HCT116 (cell line): ENCODE measurements at regions not wholly inside any gene's neighbourhood (a gene's known extent, or its start where the extent isn't known, plus 50 kb on each side); places are given as distances from the start of the nearest gene placed in this dataset.

Experiments
- ATAC-seq: fragments of 200-7000 bp; cut with Tn5 transposase; 2 replicates; pipeline ENCODE4 v1.9.1; 2020; ENCODE audit warnings: mild to moderate bottlenecking, moderate library complexity
- BruUV-seq: library from RNA; stranded (reverse); fragments of 400-500 nt; replicated peaks from 2 replicates; lab custom pipeline; 2021; lab: Mats Ljungman, UMichigan
- CTCF ChIA-PET: fragments of 300-600 bp; sonication (Branson Sonifier 250); formaldehyde crosslinking; loops from one replicate; lab custom pipeline; 2021; ENCODE audit warnings: antibody characterized with exemption; lab: Charles Lee
- POLR2A ChIA-PET: fragments of 300-600, 350-600 bp; sonication (Branson Sonifier 250); formaldehyde crosslinking; loops from one replicate; lab custom pipeline; 2021; ENCODE audit warnings: antibody characterized with exemption; lab: Charles Lee
- RAD21 ChIA-PET, 2 experiments: fragments of 300-600 bp; sonication (Branson Sonifier 250); formaldehyde crosslinking; loops; one replicate each; lab custom pipeline; 2023; ENCODE audit warnings: low total read pairs in 2 of 2; ENCODE audit not compliant: uncharacterized antibody in 2 of 2, unreplicated experiment in 2 of 2, low non-redundant PET in 1 of 2; lab: Charles Lee
- DNase-seq: peaks from one replicate; pipeline ENCODE4 v3.0.0-alpha.2; 2010; ENCODE audit warnings: low read depth, low spot score
- H2AFZ ChIP-seq: fragments of 200-600 bp; shearing (Covaris generic), sonication (generic); 2 replicates; pipeline ENCODE4 v1.6.1; 2017; ENCODE audit warnings: low read depth, mixed run types, mixed read lengths, antibody characterized with exemption, low read length; ENCODE audit not compliant: poor library complexity, severe bottlenecking
- H3K27ac ChIP-seq: 2 replicates; pipeline ENCODE4 v1.5.1; 2012; ENCODE audit warnings: low read depth, low read length
- H3K27me3 ChIP-seq: fragments of 200-600 bp; sonication (generic); 2 replicates; pipeline ENCODE4 v1.6.1; 2016; ENCODE audit warnings: mixed run types, low read length, mixed read lengths; ENCODE audit not compliant: insufficient read depth
- H3K36me3 ChIP-seq, 2 experiments: fragments of 200-500 bp in 1 of 2; fragments of 200-600 bp in 1 of 2; sonication (Bioruptor generic) in 1 of 2; sonication (generic) in 1 of 2; 2 replicates each; pipeline versions ENCODE4 v1.5.1 to v1.6.1; 2014 to 2016; ENCODE audit warnings: low read length in 2 of 2, inconsistent platforms in 1 of 2, mixed read lengths in 1 of 2, mixed run types in 1 of 2; ENCODE audit not compliant: insufficient read depth in 2 of 2, control insufficient read depth in 1 of 2
- H3K4me1 ChIP-seq, 2 experiments: fragments of 200-600 bp in 1 of 2; sonication (generic) in 1 of 2; 2 replicates each; pipeline versions ENCODE4 v1.5.1 to v1.6.1; 2012 to 2017; ENCODE audit warnings: low read length in 2 of 2, inconsistent platforms in 1 of 2, mild to moderate bottlenecking in 1 of 2, mixed read lengths in 1 of 2, mixed run types in 1 of 2, moderate library complexity in 1 of 2; ENCODE audit not compliant: insufficient read depth in 2 of 2, control insufficient read depth in 1 of 2
- H3K4me2 ChIP-seq: fragments of 200-600 bp; sonication (generic); 2 replicates; pipeline ENCODE4 v1.6.1; 2017; ENCODE audit warnings: mixed run types, low read length, mixed read lengths
- H3K4me3 ChIP-seq, 2 experiments: fragments of 200-600 bp in 1 of 2; sonication (generic) in 1 of 2; replicated peaks in 1 of 2; 2 replicates each; pipeline ENCODE4 v1.5.1; 2011 to 2016; ENCODE audit warnings: low read length in 2 of 2, control low read depth in 1 of 2, low read depth in 1 of 2, mild to moderate bottlenecking in 1 of 2, mixed read lengths in 1 of 2, mixed run types in 1 of 2
- H3K79me2 ChIP-seq: fragments of 200-600 bp; sonication (generic); 2 replicates; pipeline ENCODE4 v1.6.1; 2017; ENCODE audit warnings: mild to moderate bottlenecking, mixed run types, low read length, moderate library complexity, mixed read lengths; ENCODE audit not compliant: insufficient read depth
- H3K9ac ChIP-seq: fragments of 200-600 bp; sonication (generic); 2 replicates; pipeline ENCODE4 v1.6.1; 2016; ENCODE audit warnings: low read length, mixed read lengths
- H3K9me2 ChIP-seq: fragments of 200-600 bp; sonication (generic), shearing (Covaris generic); 2 replicates; pipeline ENCODE4 v1.6.1; 2017; ENCODE audit warnings: mixed run types, mild to moderate bottlenecking, moderate library complexity; ENCODE audit not compliant: insufficient read depth
- H3K9me3 ChIP-seq, 2 experiments: fragments of 200-500 bp in 1 of 2; fragments of 200-600 bp in 1 of 2; sonication (Bioruptor generic) in 1 of 2; sonication (generic) in 1 of 2; 2 replicates each; pipeline ENCODE4 v1.6.1; 2014 to 2017; ENCODE audit warnings: low read length in 2 of 2, mixed read lengths in 2 of 2, inconsistent platforms in 1 of 2, low read depth in 1 of 2, mild to moderate bottlenecking in 1 of 2, mixed run types in 1 of 2, moderate library complexity in 1 of 2; ENCODE audit not compliant: control insufficient read depth in 1 of 2, insufficient read depth in 1 of 2
- H4K20me1 ChIP-seq: fragments of 200-600 bp; sonication (generic), shearing (Covaris generic); 2 replicates; pipeline ENCODE4 v1.6.1; 2017; ENCODE audit warnings: mixed run types, mild to moderate bottlenecking, moderate library complexity; ENCODE audit not compliant: insufficient read depth
- FOSL1 ChIP-seq: IDR thresholded peaks from 2 replicates; pipeline ENCODE4 v1.6.1; 2012; ENCODE audit warnings: low read depth
- POLR2AphosphoS5 ChIP-seq: IDR thresholded peaks from 2 replicates; pipeline ENCODE4 v1.6.1; 2011; ENCODE audit warnings: mild to moderate bottlenecking, low read depth, low read length, moderate library complexity
- SIN3A ChIP-seq: IDR thresholded peaks from 2 replicates; pipeline ENCODE4 v1.6.1; 2012; ENCODE audit warnings: low read depth
- SP1 ChIP-seq: IDR thresholded peaks from 2 replicates; pipeline ENCODE4 v1.6.1; 2012; ENCODE audit warnings: low read depth
- ZFX ChIP-seq: fragments of 450-650 bp; IDR thresholded peaks from 2 replicates; pipeline ENCODE4 v1.6.1; 2017
- intact Hi-C: fragments of 100-400 bp; cut with micrococcal nuclease; formaldehyde crosslinking; loops from 2 replicates; pipeline ENCODE4 v1.10.0; 2022
- TF ChIP-seq, protein P1 (sequence below), 3 experiments: fragments of 200-600 bp in 1 of 3; sonication (generic) in 1 of 3; IDR thresholded peaks in 2 of 3; conservative IDR thresholded peaks in 1 of 3; 2 replicates each; pipeline ENCODE4 v1.5.1; 2012 to 2017; ENCODE audit warnings: low read depth in 2 of 3, low read length in 2 of 3, antibody characterized with exemption in 1 of 3, borderline replicate concordance in 1 of 3, control low read depth in 1 of 3, mild to moderate bottlenecking in 1 of 3, mixed read lengths in 1 of 3, mixed run types in 1 of 3, moderate library complexity in 1 of 3; ENCODE audit not compliant: insufficient read depth in 1 of 3

DNA sequence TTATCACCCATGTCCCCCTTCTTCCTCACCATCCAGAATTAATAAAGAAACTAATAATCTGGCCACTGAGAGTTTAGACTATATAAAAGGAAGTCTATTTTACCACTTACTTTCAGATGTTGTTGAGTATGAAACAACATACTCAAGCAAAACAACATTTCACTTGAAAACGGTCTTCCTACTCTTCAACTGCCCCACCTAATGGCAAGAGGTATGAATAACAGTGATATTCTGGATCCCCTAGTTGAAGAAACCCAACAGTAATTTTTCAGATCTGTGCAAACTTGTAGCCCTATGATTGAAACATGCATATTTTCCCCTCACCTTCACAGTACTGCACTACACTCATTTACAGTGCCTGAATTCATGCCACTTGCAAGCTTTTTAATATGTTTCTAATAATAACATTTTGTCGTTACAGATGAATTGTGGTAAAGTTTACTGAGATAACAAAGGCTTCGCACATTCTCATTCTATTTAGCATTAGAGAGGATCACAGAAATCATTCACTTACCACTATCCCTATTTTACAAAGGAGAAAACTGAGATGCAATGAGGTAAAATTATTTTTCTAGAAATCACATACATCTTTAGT is 267.9 kb upstream of the PDE4D start (continued):
- TF ChIP-seq, protein P1, sequence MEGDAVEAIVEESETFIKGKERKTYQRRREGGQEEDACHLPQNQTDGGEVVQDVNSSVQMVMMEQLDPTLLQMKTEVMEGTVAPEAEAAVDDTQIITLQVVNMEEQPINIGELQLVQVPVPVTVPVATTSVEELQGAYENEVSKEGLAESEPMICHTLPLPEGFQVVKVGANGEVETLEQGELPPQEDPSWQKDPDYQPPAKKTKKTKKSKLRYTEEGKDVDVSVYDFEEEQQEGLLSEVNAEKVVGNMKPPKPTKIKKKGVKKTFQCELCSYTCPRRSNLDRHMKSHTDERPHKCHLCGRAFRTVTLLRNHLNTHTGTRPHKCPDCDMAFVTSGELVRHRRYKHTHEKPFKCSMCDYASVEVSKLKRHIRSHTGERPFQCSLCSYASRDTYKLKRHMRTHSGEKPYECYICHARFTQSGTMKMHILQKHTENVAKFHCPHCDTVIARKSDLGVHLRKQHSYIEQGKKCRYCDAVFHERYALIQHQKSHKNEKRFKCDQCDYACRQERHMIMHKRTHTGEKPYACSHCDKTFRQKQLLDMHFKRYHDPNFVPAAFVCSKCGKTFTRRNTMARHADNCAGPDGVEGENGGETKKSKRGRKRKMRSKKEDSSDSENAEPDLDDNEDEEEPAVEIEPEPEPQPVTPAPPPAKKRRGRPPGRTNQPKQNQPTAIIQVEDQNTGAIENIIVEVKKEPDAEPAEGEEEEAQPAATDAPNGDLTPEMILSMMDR (IDR thresholded peaks at IDR 0.05 in 2 of 3, conservative IDR thresholded peaks at IDR 0.05 in 1 of 3; ENCODE audit: borderline replicate concordance in 1 of 3, insufficient read depth in 1 of 3, low read depth in 2 of 3, low read length in 2 of 3) = peak; percentile 14 to 55 (median 48); a peak in 4 of 6 replicates
- no peak for TF ChIP-seq SIN3A
- TF ChIP-seq ZFX = no peak
- TF ChIP-seq SP1 = no peak
- TF ChIP-seq FOSL1 = no peak

DNA sequence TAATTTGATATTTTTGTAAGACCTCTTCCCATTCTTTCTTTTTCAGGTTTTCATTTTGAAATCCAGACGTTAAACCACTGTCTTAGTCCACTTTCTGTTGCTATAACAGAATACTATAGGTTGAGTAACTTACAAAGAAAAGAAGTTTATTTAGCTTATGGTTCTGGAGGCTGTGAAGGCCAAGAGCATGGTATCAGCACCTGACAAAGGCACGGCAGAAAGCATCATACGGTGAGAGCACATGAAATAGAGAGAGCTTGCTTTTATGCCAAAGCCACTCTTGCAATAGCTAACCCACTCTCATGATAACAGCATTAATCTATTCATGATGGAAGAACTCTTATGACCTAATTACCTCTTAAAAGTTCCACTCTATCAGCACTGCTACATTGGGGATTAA is 255.6 kb upstream of the PDE4D start:
- Histone ChIP-seq H3K9me3 (no peaks in the 10 kb centered on the region), H3K4me3 (no peak overlapping the region), H3K79me2 (no peaks in the 10 kb centered on the region), H3K9ac (no peak overlapping the region), H3K27me3 (no peaks in the 10 kb centered on the region), H3K4me1 (no peaks in the 10 kb centered on the region), H2AFZ (no peak overlapping the region), H3K27ac (no peak overlapping the region), H3K4me2 (no peak overlapping the region), H3K9me2 (no peaks in the 10 kb centered on the region), H3K36me3 (no peaks in the 10 kb centered on the region), H4K20me1 (no peaks in the 10 kb centered on the region)
- DNase-seq (no peak), ATAC-seq (no peak)
- no peak for TF ChIP-seq ZFX
- TF ChIP-seq FOSL1 = no peak
- TF ChIP-seq POLR2AphosphoS5 = no peak
- no peak for TF ChIP-seq SIN3A
- intact Hi-C loops = no loop called here
- ChIA-PET POLR2A (no interaction called here), CTCF (no interaction called here), RAD21 (no interaction called here)
- BruUV-seq = no TSS peak
